Naive thymus-derived CD4-positive, alpha-beta T cell (primary cell): ENCODE measurements at regions not wholly inside any gene's neighbourhood (a gene's known extent, or its start where the extent isn't known, plus 50 kb on each side); places are given as distances from the start of the nearest gene placed in this dataset.

Source experiments
- ATAC-seq: fragments of 150-1000 bp; cut with Tn5 transposase; 2 replicates; pipeline ENCODE4 v1.10.0; 2021; ENCODE audit warnings: mild to moderate bottlenecking, moderate library complexity
- CTCF ChIA-PET: fragments of 350-600 bp; sonication (Branson Sonifier 250); formaldehyde crosslinking; loops from one replicate; lab custom pipeline; 2021; ENCODE audit warnings: antibody characterized with exemption; lab: Charles Lee
- POLR2A ChIA-PET: fragments of 350-600 bp; sonication (Branson Sonifier 250); formaldehyde crosslinking; loops from one replicate; lab custom pipeline; 2021; ENCODE audit warnings: antibody characterized with exemption, inconsistent platforms; lab: Charles Lee
- DNase-seq, 9 donors: peaks; one replicate each; pipeline versions ENCODE4 v3.0.0 to v3.0.0-alpha.2; 2020 to 2022; ENCODE audit warnings: mixed read lengths in 1 of 9
- H3K27ac ChIP-seq: one replicate; pipeline ENCODE4 v1.7.0; 2013; ENCODE audit warnings: mild to moderate bottlenecking, low read depth, low read length, moderate library complexity
- H3K27me3 ChIP-seq, 2 donors: one replicate each; pipeline ENCODE4 v1.7.0; 2013; ENCODE audit warnings: low read length in 2 of 2, mild to moderate bottlenecking in 2 of 2, moderate library complexity in 2 of 2; ENCODE audit not compliant: control insufficient read depth in 2 of 2, insufficient read depth in 2 of 2
- H3K36me3 ChIP-seq, 3 experiments: 1 replicate in 2 of 3; 2 replicates in 1 of 3; pipeline ENCODE4 v1.7.0; 2013; ENCODE audit warnings: low read length in 3 of 3, mild to moderate bottlenecking in 3 of 3, moderate library complexity in 1 of 3; ENCODE audit not compliant: insufficient read depth in 3 of 3, control insufficient read depth in 2 of 3
- H3K4me1 ChIP-seq, 2 donors: one replicate each; pipeline ENCODE4 v1.7.0; 2013; ENCODE audit warnings: low read length in 2 of 2, mild to moderate bottlenecking in 2 of 2, moderate library complexity in 1 of 2; ENCODE audit not compliant: control insufficient read depth in 2 of 2, insufficient read depth in 2 of 2
- H3K4me3 ChIP-seq: 2 replicates; pipeline ENCODE4 v1.7.0; 2013; ENCODE audit warnings: mild to moderate bottlenecking, low read length
- H3K9me3 ChIP-seq, 3 experiments: 1 replicate in 2 of 3; 2 replicates in 1 of 3; pipeline ENCODE4 v1.7.0; 2013; ENCODE audit warnings: low read length in 3 of 3; ENCODE audit not compliant: control insufficient read depth in 2 of 3
- H3K27ac Mint-ChIP-seq, 9 donors: one replicate each; pipeline ENCODE4 v1.8.0; 2020 to 2022; ENCODE audit warnings: mixed read lengths in 9 of 9, mild to moderate bottlenecking in 8 of 9, moderate library complexity in 5 of 9, inconsistent platforms in 2 of 9
- H3K27me3 Mint-ChIP-seq, 5 donors: one replicate each; pipeline ENCODE4 v1.8.0; 2021 to 2022; ENCODE audit warnings: mixed read lengths in 5 of 5, mild to moderate bottlenecking in 1 of 5
- H3K36me3 Mint-ChIP-seq, 5 donors: one replicate each; pipeline ENCODE4 v1.8.0; 2020 to 2022; ENCODE audit warnings: mixed read lengths in 5 of 5, mild to moderate bottlenecking in 3 of 5, inconsistent platforms in 1 of 5
- H3K4me1 Mint-ChIP-seq, 7 donors: one replicate each; pipeline ENCODE4 v1.8.0; 2020 to 2022; ENCODE audit warnings: mixed read lengths in 7 of 7, mild to moderate bottlenecking in 3 of 7, inconsistent platforms in 1 of 7
- H3K4me3 Mint-ChIP-seq, 10 donors: one replicate each; pipeline ENCODE4 v1.8.0; 2020 to 2022; ENCODE audit warnings: mild to moderate bottlenecking in 10 of 10, mixed read lengths in 10 of 10, moderate library complexity in 6 of 10, inconsistent platforms in 2 of 10
- H3K9me3 Mint-ChIP-seq, 11 donors: one replicate each; pipeline ENCODE4 v1.8.0; 2020 to 2022; ENCODE audit warnings: mixed read lengths in 11 of 11, mild to moderate bottlenecking in 4 of 11, inconsistent platforms in 1 of 11, moderate library complexity in 1 of 11
- intact Hi-C, 2 donors: fragments of 100-400 bp; cut with micrococcal nuclease; formaldehyde crosslinking; loops; one replicate each; pipeline ENCODE4 v1.15.1; 2023

- Mint-ChIP-seq H3K4me3 (peak overlapping the region; percentile 49 to 95 (median 91)), H3K27me3 (no peaks in the 10 kb centered on the region), H3K36me3 (peaks cover 0 to 3% (median 0%) of the 10 kb centered on the region in 5 donors), H3K27ac (peak overlapping the region; percentile 72 to 99 (median 96)), H3K4me1 (peaks cover 25 to 81% (median 68%) of the 10 kb centered on the region in 7 donors), H3K9me3 (peaks cover 0 to 2% (median 0%) of the 10 kb centered on the region in 11 donors)
- peak overlapping the region; percentile 92 for H3K27ac ChIP-seq
- ATAC-seq = no peak
- no peaks in the 10 kb centered on the region for H3K27me3 ChIP-seq
- DNase-seq = no peak
- ChIA-PET POLR2A (interaction anchor here (1.3 to 6.8 kb wide), 7 partner anchors 12 to 94 kb away, joined by 4 to 104 read pairs (median 13); no protein-coding TSS in a partner anchor), CTCF (interaction anchor here (2.3 kb wide), 1 partner anchor 10 kb away, joined by 9 read pairs; no protein-coding TSS in a partner anchor)
- intact Hi-C loops = no loop called here
- no peaks in the 10 kb centered on the region for H3K36me3 ChIP-seq
- H3K4me3 ChIP-seq = peak overlapping the region; percentile 25
- H3K4me1 ChIP-seq = peaks cover 25 to 58% of the 10 kb centered on the region in 2 donors
- H3K9me3 ChIP-seq = no peaks in the 10 kb centered on the region
Observed at GRCh38 chr22:46055181-46055875, 78.4 kb upstream of the WNT7B start.

DNA sequence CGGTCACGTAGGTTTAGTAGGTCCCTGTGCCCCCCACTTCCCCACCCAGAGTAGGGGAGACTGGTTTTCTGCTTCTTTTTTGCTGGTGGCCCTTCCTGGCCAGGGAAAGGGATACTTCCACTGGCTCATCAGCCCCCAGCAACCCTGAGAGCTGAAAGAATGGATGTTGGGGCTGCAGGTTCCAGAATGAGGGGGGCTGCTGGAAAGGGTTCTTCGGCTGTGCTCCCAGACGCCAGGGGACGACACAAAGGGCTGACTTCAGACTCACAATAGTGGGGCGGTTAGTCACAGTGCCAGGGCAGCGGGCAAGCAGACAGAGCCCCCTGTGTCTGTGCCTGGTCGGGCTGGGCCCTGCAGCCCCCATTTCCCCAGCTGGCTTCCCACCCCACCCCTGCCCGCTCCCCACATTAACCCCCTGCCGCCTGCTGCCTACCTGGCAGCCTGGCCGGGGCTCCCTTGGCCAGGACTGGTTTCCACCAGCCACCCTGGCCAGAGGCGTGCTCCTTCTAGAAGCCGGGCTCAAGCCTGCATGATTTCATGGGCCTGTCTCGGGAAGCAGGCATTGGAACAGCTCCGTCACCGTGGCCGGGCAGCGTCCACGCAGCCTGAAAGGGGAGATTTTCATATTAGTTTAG, 79.1 kb upstream of the WNT7B start:
- H3K4me3 ChIP-seq = no peak overlapping the region
- peak overlapping the region in 7 of 10 donors; percentile 19 to 95 (median 92) for H3K4me3 Mint-ChIP-seq
- H3K36me3 ChIP-seq = no peaks in the 10 kb centered on the region
- peaks cover 25 to 53% of the 10 kb centered on the region in 2 donors for H3K4me1 ChIP-seq
- ChIA-PET CTCF (interaction anchor here (1.1 kb wide), 1 partner anchor 14 kb away, joined by 4 read pairs; no protein-coding TSS in a partner anchor), POLR2A (interaction anchor here (0.7 to 6.8 kb wide), 11 partner anchors 11 to 93 kb away, joined by 3 to 104 read pairs (median 10); no protein-coding TSS in a partner anchor)
- H3K27ac ChIP-seq = peak overlapping the region; percentile 92
- peaks cover 21 to 74% (median 68%) of the 10 kb centered on the region in 7 donors for H3K4me1 Mint-ChIP-seq
- H3K27ac Mint-ChIP-seq = peak overlapping the region; percentile 36 to 99 (median 90)
- peaks cover 0 to 2% (median 0%) of the 10 kb centered on the region in 11 donors for H3K9me3 Mint-ChIP-seq
- DNase-seq (no peak), ATAC-seq (no peak)
- H3K27me3 Mint-ChIP-seq = no peaks in the 10 kb centered on the region
- no peaks in the 10 kb centered on the region for H3K9me3 ChIP-seq
- intact Hi-C loops = no loop called here
- no peaks in the 10 kb centered on the region for H3K27me3 ChIP-seq
- H3K36me3 Mint-ChIP-seq = peaks cover 0 to 3% (median 0%) of the 10 kb centered on the region in 5 donors

GRCh38 chr22:46056546-46057245, 79.7 kb upstream of the WNT7B start:
- Mint-ChIP-seq H3K27ac (peak overlapping the region; percentile 65 to 95 (median 86)), H3K9me3 (no peaks in the 10 kb centered on the region), H3K4me3 (peak overlapping the region in 7 of 10 donors; percentile 6 to 42 (median 21)), H3K4me1 (peaks cover 21 to 68% (median 61%) of the 10 kb centered on the region in 7 donors), H3K27me3 (no peaks in the 10 kb centered on the region), H3K36me3 (peaks cover 0 to 3% (median 0%) of the 10 kb centered on the region in 5 donors)
- Histone ChIP-seq H3K36me3 (no peaks in the 10 kb centered on the region), H3K4me1 (peaks cover 25 to 47% of the 10 kb centered on the region in 2 donors), H3K9me3 (no peaks in the 10 kb centered on the region), H3K27ac (peak overlapping the region; percentile 92), H3K4me3 (no peak overlapping the region), H3K27me3 (no peaks in the 10 kb centered on the region)
- ChIA-PET POLR2A (interaction anchor here (0.7 to 3.3 kb wide), 5 partner anchors 10 to 43 kb away, joined by 3 to 12 read pairs (median 6); no protein-coding TSS in a partner anchor), CTCF (interaction anchor here (1.1 kb wide), 1 partner anchor 13 kb away, joined by 4 read pairs; no protein-coding TSS in a partner anchor)
- no peak for ATAC-seq
- intact Hi-C loops = no loop called here
- DNase-seq = no peak

DNA sequence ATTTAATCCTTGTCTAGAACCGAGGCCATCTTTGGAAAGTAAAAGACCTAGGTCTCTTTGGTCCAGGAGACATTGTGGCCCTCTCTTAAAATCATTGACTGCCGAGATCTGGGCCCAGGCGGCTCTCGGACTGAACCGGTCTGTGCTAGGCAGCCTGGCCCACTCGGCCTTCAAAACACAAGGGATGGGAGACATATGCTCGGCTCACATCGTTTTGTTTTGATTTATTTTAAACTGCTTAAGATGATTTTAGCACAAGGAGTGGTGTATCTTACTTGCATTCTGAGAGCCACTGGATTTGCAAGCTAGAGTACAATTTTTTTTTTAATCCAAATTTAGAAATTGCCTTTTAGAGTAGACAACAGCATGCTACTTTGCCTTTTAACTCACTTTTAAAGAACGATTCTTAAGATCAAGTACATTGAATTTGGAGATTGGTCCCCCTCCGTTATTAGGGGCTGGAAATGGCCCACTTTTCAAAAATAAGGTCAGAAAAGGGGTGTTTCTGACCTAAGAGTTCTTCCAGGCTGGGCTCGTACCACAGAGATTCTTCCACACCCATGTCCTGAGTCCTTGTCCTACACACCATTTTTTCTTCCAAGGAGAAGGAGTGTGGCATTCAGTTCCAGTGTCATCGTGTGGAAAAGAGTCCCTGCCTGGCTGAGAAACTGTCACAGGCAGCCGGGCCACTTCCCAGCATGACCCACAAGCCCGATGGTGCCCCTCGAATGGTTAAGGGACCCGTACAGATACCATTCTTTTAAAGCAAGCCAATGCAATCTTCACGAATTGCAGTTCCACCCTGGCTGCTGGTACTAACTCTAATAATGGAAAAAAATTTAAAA, 80.5 kb upstream of the WNT7B start:
- Mint-ChIP-seq H3K27me3 (peaks cover 0 to 3% (median 0%) of the 10 kb centered on the region in 5 donors), H3K4me1 (peaks cover 25 to 64% (median 58%) of the 10 kb centered on the region in 7 donors), H3K36me3 (peaks cover 0 to 5% (median 4%) of the 10 kb centered on the region in 5 donors), H3K9me3 (no peaks in the 10 kb centered on the region), H3K4me3 (peak overlapping the region; percentile 17 to 71 (median 66)), H3K27ac (peak overlapping the region; percentile 85 to 95 (median 87))
- Histone ChIP-seq H3K9me3 (no peaks in the 10 kb centered on the region), H3K27me3 (no peaks in the 10 kb centered on the region), H3K4me1 (peaks cover 23 to 39% of the 10 kb centered on the region in 2 donors), H3K27ac (peak overlapping the region; percentile 72), H3K36me3 (no peaks in the 10 kb centered on the region), H3K4me3 (no peak overlapping the region)
- ATAC-seq = no peak
- intact Hi-C loops = loop anchor here (1.0 kb wide), 2 partner anchors 11 to 22 kb away; no protein-coding TSS in a partner anchor
- POLR2A ChIA-PET = interaction anchor here (0.8 to 3.3 kb wide), 7 partner anchors 9 to 44 kb away, joined by 3 to 12 read pairs (median 7); no protein-coding TSS in a partner anchor
- DNase-seq = no peak
- CTCF ChIA-PET = interaction anchor here (0.6 to 1.6 kb wide), 3 partner anchors 13 to 721 kb away, joined by 3 to 4 read pairs (median 4); no protein-coding TSS in a partner anchor

GRCh38 chr22:46058091-46058420, 81.1 kb upstream of the WNT7B start:
- no peaks in the 10 kb centered on the region for H3K27me3 ChIP-seq
- H3K27ac Mint-ChIP-seq = peak overlapping the region; percentile 84 to 95 (median 87)
- H3K9me3 ChIP-seq = no peaks in the 10 kb centered on the region
- peaks cover 29 to 66% (median 58%) of the 10 kb centered on the region in 7 donors for H3K4me1 Mint-ChIP-seq
- peak overlapping the region in 9 of 10 donors; percentile 31 to 71 (median 66) for H3K4me3 Mint-ChIP-seq
- ChIA-PET CTCF (interaction anchor here (1.6 kb wide), 1 partner anchor 21 kb away, joined by 4 read pairs; no protein-coding TSS in a partner anchor), POLR2A (interaction anchor here (1.0 to 3.3 kb wide), 6 partner anchors 11 to 44 kb away, joined by 3 to 12 read pairs (median 7); no protein-coding TSS in a partner anchor)
- H3K4me1 ChIP-seq = peaks cover 17 to 33% of the 10 kb centered on the region in 2 donors
- H3K27ac ChIP-seq = peak overlapping the region; percentile 72
- H3K4me3 ChIP-seq = no peak overlapping the region
- no peaks in the 10 kb centered on the region for H3K36me3 ChIP-seq
- H3K36me3 Mint-ChIP-seq = peaks cover 0 to 5% (median 4%) of the 10 kb centered on the region in 5 donors
- peaks cover 0 to 5% (median 0%) of the 10 kb centered on the region in 5 donors for H3K27me3 Mint-ChIP-seq
- ATAC-seq (peak; percentile 74), DNase-seq (peak in 5 of 9 donors; percentile 39 to 55 (median 53))
- intact Hi-C loops = loop anchor here (1.0 kb wide), 2 partner anchors 10 to 23 kb away; no protein-coding TSS in a partner anchor
- H3K9me3 Mint-ChIP-seq = no peaks in the 10 kb centered on the region
